ENCODE measurements at regions not wholly inside any gene's neighbourhood (a gene's known extent, or its start where the extent isn't known, plus 50 kb on each side); places are given as distances from the start of the nearest gene placed in this dataset.

GRCh38 chr4:52172166-52172565 is 121.1 kb downstream of the SPATA18 start:
- TF ChIP-seq POLR2A (IDR thresholded peaks at IDR 0.05) (no peak), CTCF (IDR thresholded peaks at IDR 0.05) (no peak)
